Neural cell (in vitro differentiated cells): ENCODE measurements at regions not wholly inside any gene's neighbourhood (a gene's known extent, or its start where the extent isn't known, plus 50 kb on each side); places are given as distances from the start of the nearest gene placed in this dataset.

Experiments
- H2AFZ ChIP-seq: fragments of 200-600, 300-800 bp; sonication (generic), shearing (Covaris generic); 2 replicates; pipeline ENCODE4 v1.6.0; 2014; ENCODE audit warnings: low read depth, mild to moderate bottlenecking, antibody characterized with exemption, low read length, moderate library complexity
- H3F3A ChIP-seq: fragments of 200-600 bp; shearing (Covaris generic); 2 replicates; pipeline ENCODE4 v1.6.1; 2016; ENCODE audit warnings: mild to moderate bottlenecking, moderate library complexity, mixed read lengths, antibody characterized with exemption, low read length; ENCODE audit not compliant: insufficient read depth, poor library complexity, severe bottlenecking
- H3K27ac ChIP-seq: fragments of 200-600, 300-800 bp; sonication (generic), shearing (Covaris generic); 2 replicates; pipeline ENCODE4 v1.5.1; 2014; ENCODE audit warnings: mild to moderate bottlenecking, low read length, moderate library complexity
- H3K27me3 ChIP-seq: fragments of 300-800, 200-600 bp; sonication (generic), shearing (Covaris generic); 2 replicates; pipeline ENCODE4 v1.6.0; 2014; ENCODE audit warnings: mild to moderate bottlenecking, low read depth, low read length, moderate library complexity; ENCODE audit not compliant: insufficient read depth
- H3K36me3 ChIP-seq: fragments of 300-800, 200-600 bp; sonication (generic), shearing (Covaris generic); 2 replicates; pipeline ENCODE4 v1.5.1; 2014; ENCODE audit warnings: mild to moderate bottlenecking, antibody characterized with exemption, low read length, moderate library complexity; ENCODE audit not compliant: insufficient read depth
- H3K4me2 ChIP-seq: fragments of 300-800, 200-600 bp; sonication (generic), shearing (Covaris generic); 2 replicates; pipeline ENCODE4 v1.6.0; 2014; ENCODE audit warnings: mild to moderate bottlenecking, low read length
- H3K4me3 ChIP-seq: fragments of 300-800, 200-600 bp; sonication (generic), shearing (Covaris generic); 2 replicates; pipeline ENCODE4 v1.5.1; 2014; ENCODE audit warnings: mild to moderate bottlenecking, low read length, moderate library complexity
- H3K79me2 ChIP-seq: fragments of 200-600 bp; shearing (Covaris generic); replicated peaks from 2 replicates; pipeline ENCODE4 v1.6.0; 2014; ENCODE audit warnings: mild to moderate bottlenecking, low read length, moderate library complexity; ENCODE audit not compliant: insufficient read depth
- H3K9ac ChIP-seq: fragments of 300-800, 200-600 bp; sonication (generic), shearing (Covaris generic); 2 replicates; pipeline ENCODE4 v1.6.1; 2016; ENCODE audit warnings: mild to moderate bottlenecking, low read length, mixed read lengths
- H3K9me2 ChIP-seq: fragments of 200-600 bp; shearing (Covaris generic); 2 replicates; pipeline ENCODE4 v1.6.1; 2016; ENCODE audit warnings: mild to moderate bottlenecking, low read length, mixed read lengths; ENCODE audit not compliant: insufficient read depth
- H3K9me3 ChIP-seq: fragments of 200-600, 300-800 bp; sonication (generic), shearing (Covaris generic); 2 replicates; pipeline ENCODE4 v1.6.1; 2016; ENCODE audit warnings: mild to moderate bottlenecking, mixed run types, low read length, moderate library complexity, mixed read lengths
- H4K20me1 ChIP-seq: fragments of 200-600 bp; shearing (Covaris generic); 2 replicates; pipeline ENCODE4 v1.6.1; 2016; ENCODE audit warnings: mild to moderate bottlenecking, mixed run types; ENCODE audit not compliant: insufficient read depth
- EP300 ChIP-seq: fragments of 450-650 bp; conservative IDR thresholded peaks from 2 replicates; pipeline ENCODE4 v1.6.1; 2014; ENCODE audit warnings: antibody characterized with exemption, mild to moderate bottlenecking, moderate library complexity; ENCODE audit not compliant: poor library complexity, severe bottlenecking
- EZH2 ChIP-seq: fragments of 200-600, 300-800 bp; shearing (Covaris generic), sonication (generic); IDR thresholded peaks from 2 replicates; pipeline ENCODE4 v1.6.1; 2014; ENCODE audit warnings: antibody characterized with exemption, low read length, borderline replicate concordance, mild to moderate bottlenecking; ENCODE audit not compliant: insufficient read depth, poor library complexity, severe bottlenecking
- MXI1 ChIP-seq: fragments of 450-650 bp; conservative IDR thresholded peaks from 2 replicates; pipeline ENCODE4 v1.6.1; 2014; ENCODE audit warnings: antibody characterized with exemption, mild to moderate bottlenecking; ENCODE audit not compliant: poor library complexity, severe bottlenecking
- POLR2AphosphoS5 ChIP-seq: IDR thresholded peaks from 2 replicates; pipeline ENCODE4 v1.6.1; 2012
- RAD21 ChIP-seq: fragments of 450-650 bp; conservative IDR thresholded peaks from 2 replicates; pipeline ENCODE4 v1.6.1; 2014; ENCODE audit warnings: antibody characterized with exemption, mild to moderate bottlenecking, moderate library complexity
- SMC3 ChIP-seq: fragments of 450-650 bp; conservative IDR thresholded peaks from 2 replicates; pipeline ENCODE4 v1.6.1; 2014; ENCODE audit warnings: antibody characterized with exemption, mild to moderate bottlenecking, moderate library complexity; ENCODE audit not compliant: poor library complexity
- TAF1 ChIP-seq: IDR thresholded peaks from 2 replicates; pipeline ENCODE4 v1.6.1; 2012; ENCODE audit warnings: low read depth
- TF ChIP-seq, protein P1 (sequence below): fragments of 450-650 bp; IDR thresholded peaks from 2 replicates; pipeline ENCODE4 v1.5.1; 2014; ENCODE audit warnings: antibody characterized with exemption, mild to moderate bottlenecking, moderate library complexity; ENCODE audit not compliant: poor library complexity, severe bottlenecking
- TF ChIP-seq, protein P2 (sequence below): IDR thresholded peaks from 2 replicates; pipeline ENCODE4 v1.6.1; 2012; ENCODE audit warnings: borderline replicate concordance

DNA sequence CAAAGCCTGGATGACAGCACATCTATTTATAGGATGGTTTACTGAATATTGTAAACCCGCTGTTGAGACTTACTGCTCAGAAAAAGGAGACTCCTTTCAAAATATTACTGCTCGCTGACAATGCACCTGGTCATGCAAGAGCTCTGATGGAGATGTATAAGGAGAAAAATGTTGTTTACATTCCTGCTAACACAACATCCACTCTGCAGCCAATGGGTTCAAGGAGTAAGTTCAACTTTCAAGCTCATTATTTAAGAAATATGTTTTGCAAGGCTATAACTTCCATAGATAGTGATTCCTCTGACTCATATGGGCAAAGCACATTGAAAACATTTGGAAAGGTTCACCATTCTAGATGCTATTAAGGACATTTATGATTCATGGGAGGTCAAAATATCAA, 201.7 kb downstream of the SNAPC1 start:
- H3K4me2 ChIP-seq = no peak overlapping the region
- no peak overlapping the region for H2AFZ ChIP-seq
- H3K4me3 ChIP-seq = no peak overlapping the region
- no peaks in the 10 kb centered on the region for H3K9me3 ChIP-seq
- H3K27ac ChIP-seq = no peak overlapping the region
- H3K36me3 ChIP-seq = no peaks in the 10 kb centered on the region
- H3K9ac ChIP-seq = no peak overlapping the region
- TF ChIP-seq, protein P1, sequence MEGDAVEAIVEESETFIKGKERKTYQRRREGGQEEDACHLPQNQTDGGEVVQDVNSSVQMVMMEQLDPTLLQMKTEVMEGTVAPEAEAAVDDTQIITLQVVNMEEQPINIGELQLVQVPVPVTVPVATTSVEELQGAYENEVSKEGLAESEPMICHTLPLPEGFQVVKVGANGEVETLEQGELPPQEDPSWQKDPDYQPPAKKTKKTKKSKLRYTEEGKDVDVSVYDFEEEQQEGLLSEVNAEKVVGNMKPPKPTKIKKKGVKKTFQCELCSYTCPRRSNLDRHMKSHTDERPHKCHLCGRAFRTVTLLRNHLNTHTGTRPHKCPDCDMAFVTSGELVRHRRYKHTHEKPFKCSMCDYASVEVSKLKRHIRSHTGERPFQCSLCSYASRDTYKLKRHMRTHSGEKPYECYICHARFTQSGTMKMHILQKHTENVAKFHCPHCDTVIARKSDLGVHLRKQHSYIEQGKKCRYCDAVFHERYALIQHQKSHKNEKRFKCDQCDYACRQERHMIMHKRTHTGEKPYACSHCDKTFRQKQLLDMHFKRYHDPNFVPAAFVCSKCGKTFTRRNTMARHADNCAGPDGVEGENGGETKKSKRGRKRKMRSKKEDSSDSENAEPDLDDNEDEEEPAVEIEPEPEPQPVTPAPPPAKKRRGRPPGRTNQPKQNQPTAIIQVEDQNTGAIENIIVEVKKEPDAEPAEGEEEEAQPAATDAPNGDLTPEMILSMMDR = no peak
- TF ChIP-seq RAD21 (no peak), POLR2AphosphoS5 (no peak), EZH2 (no peak), TAF1 (no peak), SMC3 (no peak), MXI1 (no peak), EP300 (no peak)
- TF ChIP-seq, protein P2, sequence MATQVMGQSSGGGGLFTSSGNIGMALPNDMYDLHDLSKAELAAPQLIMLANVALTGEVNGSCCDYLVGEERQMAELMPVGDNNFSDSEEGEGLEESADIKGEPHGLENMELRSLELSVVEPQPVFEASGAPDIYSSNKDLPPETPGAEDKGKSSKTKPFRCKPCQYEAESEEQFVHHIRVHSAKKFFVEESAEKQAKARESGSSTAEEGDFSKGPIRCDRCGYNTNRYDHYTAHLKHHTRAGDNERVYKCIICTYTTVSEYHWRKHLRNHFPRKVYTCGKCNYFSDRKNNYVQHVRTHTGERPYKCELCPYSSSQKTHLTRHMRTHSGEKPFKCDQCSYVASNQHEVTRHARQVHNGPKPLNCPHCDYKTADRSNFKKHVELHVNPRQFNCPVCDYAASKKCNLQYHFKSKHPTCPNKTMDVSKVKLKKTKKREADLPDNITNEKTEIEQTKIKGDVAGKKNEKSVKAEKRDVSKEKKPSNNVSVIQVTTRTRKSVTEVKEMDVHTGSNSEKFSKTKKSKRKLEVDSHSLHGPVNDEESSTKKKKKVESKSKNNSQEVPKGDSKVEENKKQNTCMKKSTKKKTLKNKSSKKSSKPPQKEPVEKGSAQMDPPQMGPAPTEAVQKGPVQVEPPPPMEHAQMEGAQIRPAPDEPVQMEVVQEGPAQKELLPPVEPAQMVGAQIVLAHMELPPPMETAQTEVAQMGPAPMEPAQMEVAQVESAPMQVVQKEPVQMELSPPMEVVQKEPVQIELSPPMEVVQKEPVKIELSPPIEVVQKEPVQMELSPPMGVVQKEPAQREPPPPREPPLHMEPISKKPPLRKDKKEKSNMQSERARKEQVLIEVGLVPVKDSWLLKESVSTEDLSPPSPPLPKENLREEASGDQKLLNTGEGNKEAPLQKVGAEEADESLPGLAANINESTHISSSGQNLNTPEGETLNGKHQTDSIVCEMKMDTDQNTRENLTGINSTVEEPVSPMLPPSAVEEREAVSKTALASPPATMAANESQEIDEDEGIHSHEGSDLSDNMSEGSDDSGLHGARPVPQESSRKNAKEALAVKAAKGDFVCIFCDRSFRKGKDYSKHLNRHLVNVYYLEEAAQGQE = no peak
- no peaks in the 10 kb centered on the region for H3K9me2 ChIP-seq
- H3F3A ChIP-seq = no peaks in the 10 kb centered on the region
- H3K27me3 ChIP-seq = no peaks in the 10 kb centered on the region
- H3K79me2 ChIP-seq = no peaks in the 10 kb centered on the region
- no peaks in the 10 kb centered on the region for H4K20me1 ChIP-seq

GRCh38 chr14:61965030-61965745, 203.0 kb downstream of the SNAPC1 start:
- no peaks in the 10 kb centered on the region for H3K9me2 ChIP-seq
- no peak overlapping the region for H3K4me2 ChIP-seq
- no peak overlapping the region for H3K9ac ChIP-seq
- no peak overlapping the region for H2AFZ ChIP-seq
- TF ChIP-seq, protein P1 = no peak
- TF ChIP-seq POLR2AphosphoS5 = no peak
- TF ChIP-seq, protein P2 = no peak
- no peak for TF ChIP-seq MXI1
- no peak for TF ChIP-seq EP300
- TF ChIP-seq RAD21 = no peak
- TF ChIP-seq EZH2 = no peak
- no peak for TF ChIP-seq TAF1
- no peak for TF ChIP-seq SMC3
- H3K9me3 ChIP-seq = no peaks in the 10 kb centered on the region
- H3K79me2 ChIP-seq = no peaks in the 10 kb centered on the region
- no peak overlapping the region for H3K4me3 ChIP-seq
- H4K20me1 ChIP-seq = no peaks in the 10 kb centered on the region
- H3F3A ChIP-seq = no peaks in the 10 kb centered on the region
- no peaks in the 10 kb centered on the region for H3K36me3 ChIP-seq
- H3K27ac ChIP-seq = no peak overlapping the region
- no peaks in the 10 kb centered on the region for H3K27me3 ChIP-seq
